IMR-90 (cell line): ENCODE measurements at regions not wholly inside any gene's neighbourhood (a gene's known extent, or its start where the extent isn't known, plus 50 kb on each side); places are given as distances from the start of the nearest gene placed in this dataset.

Experiments
- ATAC-seq: fragments of 200-7000 bp; cut with Tn5 transposase; 2 replicates; pipeline ENCODE4 v1.9.1; 2020; ENCODE audit warnings: low read depth, mild to moderate bottlenecking, moderate library complexity
- BruUV-seq: library from RNA; stranded (reverse); fragments of 400-500 nt; replicated peaks from 2 replicates; lab custom pipeline; 2021; lab: Mats Ljungman, UMichigan
- CTCF ChIA-PET: fragments of 300-600 bp; formaldehyde crosslinking; extraction: SDS; loops from one replicate; lab custom pipeline; 2021; ENCODE audit warnings: antibody characterized with exemption; lab: Yijun Ruan, JAX
- POLR2A ChIA-PET: fragments of 300-600 bp; sonication (Branson Sonifier 250); formaldehyde crosslinking; loops from one replicate; lab custom pipeline; 2022; ENCODE audit warnings: antibody characterized with exemption; ENCODE audit not compliant: unreplicated experiment; lab: Charles Lee
- DNase-seq: peaks from one replicate; pipeline ENCODE4 v3.0.0; 2013
- H2AFZ ChIP-seq: replicated peaks from 2 replicates; pipeline ENCODE3; 2013; ENCODE audit warnings: low read length, mild to moderate bottlenecking; ENCODE audit not compliant: poor library complexity
- H2AK5ac ChIP-seq: 2 replicates; pipeline ENCODE4 v1.6.1; 2013; ENCODE audit warnings: low read depth, low read length, inconsistent platforms
- H2AK9ac ChIP-seq: replicated peaks from 2 replicates; pipeline ENCODE3; 2013; ENCODE audit warnings: mild to moderate bottlenecking, low read depth, low read length, moderate library complexity; ENCODE audit not compliant: poor library complexity
- H2BK120ac ChIP-seq: 2 replicates; pipeline ENCODE4 v1.6.1; 2013; ENCODE audit warnings: low read depth, low read length, inconsistent platforms
- H2BK15ac ChIP-seq: 3 replicates; pipeline ENCODE4 v1.6.1; 2013; ENCODE audit warnings: low read depth, low read length, inconsistent platforms
- H2BK20ac ChIP-seq: 2 replicates; pipeline ENCODE4 v1.6.1; 2013; ENCODE audit warnings: low read depth, mild to moderate bottlenecking, inconsistent platforms, low read length, moderate library complexity
- H2BK5ac ChIP-seq: 2 replicates; pipeline ENCODE4 v1.6.1; 2013; ENCODE audit warnings: mild to moderate bottlenecking, low read depth, low read length, inconsistent platforms; ENCODE audit not compliant: poor library complexity, severe bottlenecking
- H3K14ac ChIP-seq: replicated peaks from 2 replicates; pipeline ENCODE4 v1.6.1; 2013; ENCODE audit warnings: low read depth, low read length, inconsistent platforms
- H3K18ac ChIP-seq: 2 replicates; pipeline ENCODE4 v1.6.1; 2013; ENCODE audit warnings: low read depth, low read length, control low read depth
- H3K23ac ChIP-seq: 2 replicates; pipeline ENCODE4 v1.6.1; 2013; ENCODE audit warnings: low read depth, low read length, inconsistent platforms
- H3K27ac ChIP-seq: 2 replicates; pipeline ENCODE4 v1.5.1; 2013; ENCODE audit warnings: mild to moderate bottlenecking, control low read depth, low read length; ENCODE audit not compliant: insufficient read depth
- H3K27me3 ChIP-seq: 2 replicates; pipeline ENCODE4 v1.6.1; 2013; ENCODE audit warnings: low read length; ENCODE audit not compliant: control insufficient read depth, insufficient read depth
- H3K36me3 ChIP-seq: 2 replicates; pipeline ENCODE4 v1.6.1; 2013; ENCODE audit warnings: low read length, mixed read lengths; ENCODE audit not compliant: control insufficient read depth, insufficient read depth
- H3K4ac ChIP-seq: 2 replicates; pipeline ENCODE4 v1.6.1; 2013; ENCODE audit warnings: low read depth, low read length, inconsistent platforms
- H3K4me1 ChIP-seq: 2 replicates; pipeline ENCODE4 v1.6.1; 2013; ENCODE audit warnings: low read length, mixed read lengths; ENCODE audit not compliant: control insufficient read depth, insufficient read depth
- H3K4me2 ChIP-seq: 2 replicates; pipeline ENCODE4 v1.6.1; 2013; ENCODE audit warnings: low read depth, mild to moderate bottlenecking, control low read depth, low read length, moderate library complexity
- H3K4me3 ChIP-seq: 2 replicates; pipeline ENCODE4 v1.5.1; 2013; ENCODE audit warnings: low read depth, mild to moderate bottlenecking, control low read depth, low read length, moderate library complexity; ENCODE audit not compliant: insufficient read depth
- H3K56ac ChIP-seq: 2 replicates; pipeline ENCODE4 v1.6.1; 2013; ENCODE audit warnings: low read length, inconsistent platforms; ENCODE audit not compliant: insufficient read depth; ENCODE audit errors: extremely low read depth
- H3K79me1 ChIP-seq, 2 experiments: 2 replicates each; pipeline ENCODE4 v1.6.1; 2013; ENCODE audit warnings: low read length in 2 of 2, inconsistent platforms in 1 of 2, low read depth in 1 of 2
- H3K9ac ChIP-seq: 2 replicates; pipeline ENCODE4 v1.6.1; 2013; ENCODE audit warnings: low read depth, low read length, control low read depth
- H3K9me1 ChIP-seq: 2 replicates; pipeline ENCODE4 v1.6.1; 2013; ENCODE audit warnings: low read length, inconsistent platforms; ENCODE audit not compliant: insufficient read depth
- H3K9me3 ChIP-seq: 2 replicates; pipeline ENCODE4 v1.6.1; 2013; ENCODE audit warnings: low read length; ENCODE audit not compliant: control insufficient read depth, insufficient read depth
- H4K20me1 ChIP-seq: 2 replicates; pipeline ENCODE4 v1.6.1; 2013; ENCODE audit warnings: low read length, inconsistent platforms; ENCODE audit not compliant: insufficient read depth
- H4K5ac ChIP-seq: 2 replicates; pipeline ENCODE4 v1.6.1; 2013; ENCODE audit warnings: mild to moderate bottlenecking, low read depth, low read length, control low read depth
- H4K8ac ChIP-seq, 2 experiments: 2 replicates each; pipeline ENCODE4 v1.6.1; 2013; ENCODE audit warnings: low read depth in 2 of 2, low read length in 2 of 2, control low read depth in 1 of 2, inconsistent platforms in 1 of 2
- H4K91ac ChIP-seq: 2 replicates; pipeline ENCODE4 v1.6.1; 2013; ENCODE audit warnings: low read depth, low read length, inconsistent platforms; ENCODE audit not compliant: insufficient read depth
- CEBPB ChIP-seq: IDR thresholded peaks from 2 replicates; pipeline ENCODE4 v1.6.1; 2012; ENCODE audit warnings: low read depth, low read length, improper control_type of control experiment
- CHD1 ChIP-seq: IDR thresholded peaks from 2 replicates; pipeline ENCODE4 v1.6.1; 2012; ENCODE audit warnings: low read depth, low read length, improper control_type of control experiment
- FOS ChIP-seq: fragments of 150-350 bp; IDR thresholded peaks from 2 replicates; pipeline ENCODE4 v1.6.1; 2016; ENCODE audit warnings: low read depth, low read length
- MAFK ChIP-seq: IDR thresholded peaks from 2 replicates; pipeline ENCODE4 v1.6.1; 2012; ENCODE audit warnings: low read depth, low read length, improper control_type of control experiment
- NFE2L2 ChIP-seq: fragments of 150-350 bp; IDR thresholded peaks from 2 replicates; pipeline ENCODE4 v1.6.1; 2016; ENCODE audit warnings: low read depth, mild to moderate bottlenecking, low read length
- POLR2A ChIP-seq: IDR thresholded peaks from 2 replicates; pipeline ENCODE4 v1.6.1; 2012; ENCODE audit warnings: mild to moderate bottlenecking, low read depth, low read length
- RCOR1 ChIP-seq: IDR thresholded peaks from 2 replicates; pipeline ENCODE4 v1.6.1; 2012; ENCODE audit warnings: mild to moderate bottlenecking, low read length, improper control_type of control experiment; ENCODE audit not compliant: insufficient replicate concordance
- WGBS, 2 experiments: methylation state at CpG; one replicate each; pipeline versions ENCODE4 v1.1.5 to v1.1.7; 2013; ENCODE audit warnings: missing lambda C conversion rate in 2 of 2; ENCODE audit not compliant: insufficient read length in 1 of 2; ENCODE audit errors: extremely low coverage in 2 of 2; 5-methylcytosine and 5-hydroxymethylcytosine counted together
- dilution Hi-C: fragments of 300-500 bp; cut with HindIII; formaldehyde crosslinking; loops from one replicate; pipeline ENCODE4 v1.14.3; 2018; ENCODE audit warnings: low sequenced_read_pairs; ENCODE audit not compliant: unreplicated experiment
- in situ Hi-C: fragments of 300-500 bp; cut with MboI; formaldehyde crosslinking; loops from 3 replicates; pipeline ENCODE4 v1.14.3; 2019; ENCODE audit warnings: low sequenced_read_pairs, inconsistent platforms, mixed read lengths
- intact Hi-C: fragments of 100-400 bp; cut with micrococcal nuclease; formaldehyde crosslinking; loops from 2 replicates; pipeline ENCODE4 v1.10.0; 2022
- TF ChIP-seq, protein P1 (sequence below): conservative IDR thresholded peaks from 2 replicates; pipeline ENCODE4 v1.5.1; 2012; ENCODE audit warnings: mild to moderate bottlenecking, low read depth, low read length, improper control_type of control experiment

DNA sequence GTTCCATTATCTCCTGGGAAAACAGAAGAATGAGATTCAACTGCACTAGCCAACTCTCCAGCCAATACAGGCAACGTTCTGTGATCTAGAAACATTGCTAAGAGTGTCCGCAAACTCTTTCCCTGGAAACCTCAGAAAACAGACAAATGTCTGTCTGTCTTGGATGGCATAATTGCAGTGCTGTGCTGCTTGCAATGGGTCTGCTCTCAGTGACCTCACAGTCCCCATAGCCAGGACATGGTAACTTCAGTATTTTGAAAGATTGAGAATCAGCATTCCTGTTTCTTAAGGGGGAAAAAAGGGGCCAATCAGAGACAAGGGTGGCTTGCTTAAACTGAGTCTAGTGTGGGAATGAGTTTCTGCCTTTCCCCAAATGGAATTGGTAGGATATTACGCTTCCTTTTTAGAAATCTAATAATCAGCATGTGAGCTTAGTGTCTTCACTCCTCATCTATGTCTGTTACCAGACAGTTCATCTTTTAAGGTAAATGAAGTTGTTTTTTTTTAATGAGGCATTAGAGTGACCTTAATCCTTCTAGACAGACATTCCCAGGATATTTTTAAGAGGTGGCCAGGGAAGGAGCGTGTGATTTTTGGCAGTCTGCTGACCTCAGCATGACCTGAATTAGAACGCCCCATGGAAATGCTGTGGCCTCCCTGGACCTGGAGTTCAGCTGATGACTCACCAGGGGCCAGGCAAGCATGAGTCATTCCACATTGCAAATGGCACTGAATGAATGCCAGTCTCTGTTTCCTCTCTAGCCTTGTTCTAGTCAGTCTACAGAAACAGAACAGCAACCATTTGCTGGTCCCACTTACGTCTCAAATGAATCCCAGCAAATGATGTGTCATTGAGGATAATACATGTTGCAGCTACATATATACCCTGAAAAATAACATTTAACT lies 210.2 kb upstream of the ACTBL2 start:
- peak overlapping the region; percentile 13; the same call in 1 of the 2 replicates for H3K27ac ChIP-seq
- ATAC-seq (peak; percentile 94), DNase-seq (peak; percentile 94)
- H4K91ac ChIP-seq = peak overlapping the region; percentile 1; the same call in 1 of the 2 replicates
- no peak overlapping the region for H2AK9ac ChIP-seq
- CTCF ChIA-PET = interaction anchor here (0.5 to 1.0 kb wide), 2 partner anchors 11 to 80 kb away, joined by 3 read pairs; no protein-coding TSS in a partner anchor
- H3K18ac ChIP-seq = peak overlapping the region; percentile 56
- H2BK15ac ChIP-seq = peak overlapping the region; percentile 45; the same call in 2 of the 3 replicates
- POLR2A ChIA-PET = no interaction called here
- H4K20me1 ChIP-seq = no peaks in the 10 kb centered on the region
- H2BK20ac ChIP-seq = peak overlapping the region; percentile 42; the same call in 1 of the 2 replicates
- H3K79me1 ChIP-seq = no peaks in the 10 kb centered on the region
- peaks cover 5% of the 10 kb centered on the region for H3K4me1 ChIP-seq
- no peaks in the 10 kb centered on the region for H3K36me3 ChIP-seq
- BruUV-seq = no TSS peak
- WGBS, 2 experiments = 0% methylated on average over 1 of the region's 6 CpGs; no CpG with 5 or more reads in 1 of the 2 experiments
- dilution Hi-C loops = no loop called here
- H4K8ac ChIP-seq = peak overlapping the region in 1 of 2 experiments; percentile 38; a peak in 2 of 4 replicates
- H2BK120ac ChIP-seq = peak overlapping the region; percentile 80
- peak overlapping the region; percentile 82 for H3K14ac ChIP-seq
- H3K9ac ChIP-seq = no peak overlapping the region
- peak overlapping the region; percentile 30 for H2AK5ac ChIP-seq
- H3K23ac ChIP-seq = peak overlapping the region; percentile 18; the same call in 1 of the 2 replicates
- peak overlapping the region; percentile 75 for H3K4ac ChIP-seq
- no peak overlapping the region for H3K4me2 ChIP-seq
- in situ Hi-C loops = no loop called here
- H3K9me1 ChIP-seq = peaks cover 5% of the 10 kb centered on the region; the same call in 1 of the 2 replicates
- no peaks in the 10 kb centered on the region for H3K9me3 ChIP-seq
- no peak overlapping the region for H3K4me3 ChIP-seq
- intact Hi-C loops = no loop called here
- TF ChIP-seq POLR2A (no peak), RCOR1 (peak; percentile 52), MAFK (peak; percentile 84), CHD1 (no peak), NFE2L2 (0 out of 2 replicates have a peak, but pooled peaks have one; percentile 6), CEBPB (peak; percentile 66), FOS (peak; percentile 99)
- TF ChIP-seq, protein P1, sequence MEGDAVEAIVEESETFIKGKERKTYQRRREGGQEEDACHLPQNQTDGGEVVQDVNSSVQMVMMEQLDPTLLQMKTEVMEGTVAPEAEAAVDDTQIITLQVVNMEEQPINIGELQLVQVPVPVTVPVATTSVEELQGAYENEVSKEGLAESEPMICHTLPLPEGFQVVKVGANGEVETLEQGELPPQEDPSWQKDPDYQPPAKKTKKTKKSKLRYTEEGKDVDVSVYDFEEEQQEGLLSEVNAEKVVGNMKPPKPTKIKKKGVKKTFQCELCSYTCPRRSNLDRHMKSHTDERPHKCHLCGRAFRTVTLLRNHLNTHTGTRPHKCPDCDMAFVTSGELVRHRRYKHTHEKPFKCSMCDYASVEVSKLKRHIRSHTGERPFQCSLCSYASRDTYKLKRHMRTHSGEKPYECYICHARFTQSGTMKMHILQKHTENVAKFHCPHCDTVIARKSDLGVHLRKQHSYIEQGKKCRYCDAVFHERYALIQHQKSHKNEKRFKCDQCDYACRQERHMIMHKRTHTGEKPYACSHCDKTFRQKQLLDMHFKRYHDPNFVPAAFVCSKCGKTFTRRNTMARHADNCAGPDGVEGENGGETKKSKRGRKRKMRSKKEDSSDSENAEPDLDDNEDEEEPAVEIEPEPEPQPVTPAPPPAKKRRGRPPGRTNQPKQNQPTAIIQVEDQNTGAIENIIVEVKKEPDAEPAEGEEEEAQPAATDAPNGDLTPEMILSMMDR = no peak
- H2BK5ac ChIP-seq = peak overlapping the region; percentile 37
- H3K27me3 ChIP-seq = no peaks in the 10 kb centered on the region
- peak overlapping the region; percentile 46 for H4K5ac ChIP-seq
- no peak overlapping the region for H3K56ac ChIP-seq
- H2AFZ ChIP-seq = peak overlapping the region; percentile 62
